ENCODE measurements at regions not wholly inside any gene's neighbourhood (a gene's known extent, or its start where the extent isn't known, plus 50 kb on each side); places are given as distances from the start of the nearest gene placed in this dataset.

GRCh38 chr3:127034195-127034989 lies 51.5 kb downstream of the PLXNA1 start:
- no peak for TF ChIP-seq CTCF (IDR thresholded peaks at IDR 0.05)
- TF ChIP-seq POLR2A (IDR thresholded peaks at IDR 0.05): no peak
- no peak for TF ChIP-seq EP300 (IDR thresholded peaks at IDR 0.05)

Data from ovary (tissue), 3 donors.